ENCODE measurements at regions not wholly inside any gene's neighbourhood (a gene's known extent, or its start where the extent isn't known, plus 50 kb on each side); places are given as distances from the start of the nearest gene placed in this dataset.

DNA sequence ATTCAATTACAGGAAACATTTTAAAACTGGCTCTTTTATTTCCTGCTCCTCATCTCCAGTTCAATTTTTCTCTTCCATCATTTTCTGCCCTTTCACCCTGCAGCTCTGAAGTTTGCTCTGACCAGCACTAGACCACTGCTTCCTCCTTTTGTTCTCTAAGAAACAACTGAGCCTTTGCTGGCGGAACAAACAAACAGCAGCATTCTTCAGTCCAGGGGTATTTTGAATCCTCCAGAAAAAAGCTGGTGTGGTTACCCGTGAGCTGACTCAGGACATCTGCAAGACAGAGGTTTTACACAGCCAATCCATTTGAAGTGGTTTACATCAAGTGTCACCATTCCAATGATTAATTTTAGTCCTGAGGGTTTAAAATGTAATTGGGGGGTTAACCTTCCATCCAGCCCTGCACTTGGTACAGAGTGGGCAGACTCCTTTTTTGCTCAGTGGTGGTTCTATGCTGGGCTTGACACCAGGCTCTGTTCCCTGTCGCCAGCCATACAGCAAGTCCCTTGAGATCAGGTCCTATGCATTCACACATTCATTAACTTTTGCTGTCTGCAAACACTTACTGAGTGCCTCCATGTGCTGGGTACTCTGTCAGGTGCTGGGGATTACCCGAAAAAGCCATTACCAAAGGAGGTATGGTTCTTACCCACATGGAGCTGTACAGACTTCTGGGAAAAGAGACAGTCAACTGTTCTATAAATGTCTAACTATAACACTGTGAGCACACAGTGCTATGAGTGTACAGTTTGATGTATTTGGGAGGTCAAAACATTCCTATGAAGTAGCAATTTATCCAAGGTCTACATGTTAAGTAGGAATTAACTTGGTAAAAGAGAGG, 909.4 kb upstream of the GYPC start:
- no peak overlapping the region for H3K27ac ChIP-seq
- TF ChIP-seq EZH2phosphoT487 (IDR thresholded peaks at IDR 0.05; ENCODE audit: low read depth, severe bottlenecking, unreplicated experiment) (no peak), EZH2 (IDR thresholded peaks at IDR 0.05; ENCODE audit: borderline replicate concordance) (no peak)
- TF ChIP-seq, protein P1, sequence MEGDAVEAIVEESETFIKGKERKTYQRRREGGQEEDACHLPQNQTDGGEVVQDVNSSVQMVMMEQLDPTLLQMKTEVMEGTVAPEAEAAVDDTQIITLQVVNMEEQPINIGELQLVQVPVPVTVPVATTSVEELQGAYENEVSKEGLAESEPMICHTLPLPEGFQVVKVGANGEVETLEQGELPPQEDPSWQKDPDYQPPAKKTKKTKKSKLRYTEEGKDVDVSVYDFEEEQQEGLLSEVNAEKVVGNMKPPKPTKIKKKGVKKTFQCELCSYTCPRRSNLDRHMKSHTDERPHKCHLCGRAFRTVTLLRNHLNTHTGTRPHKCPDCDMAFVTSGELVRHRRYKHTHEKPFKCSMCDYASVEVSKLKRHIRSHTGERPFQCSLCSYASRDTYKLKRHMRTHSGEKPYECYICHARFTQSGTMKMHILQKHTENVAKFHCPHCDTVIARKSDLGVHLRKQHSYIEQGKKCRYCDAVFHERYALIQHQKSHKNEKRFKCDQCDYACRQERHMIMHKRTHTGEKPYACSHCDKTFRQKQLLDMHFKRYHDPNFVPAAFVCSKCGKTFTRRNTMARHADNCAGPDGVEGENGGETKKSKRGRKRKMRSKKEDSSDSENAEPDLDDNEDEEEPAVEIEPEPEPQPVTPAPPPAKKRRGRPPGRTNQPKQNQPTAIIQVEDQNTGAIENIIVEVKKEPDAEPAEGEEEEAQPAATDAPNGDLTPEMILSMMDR (IDR thresholded peaks at IDR 0.05; ENCODE audit: poor library complexity), result no peak
- no peaks in the 10 kb centered on the region for H3K9me2 ChIP-seq (replicated peaks; ENCODE audit: insufficient read depth)
- no peak overlapping the region for H2AFZ ChIP-seq
- no peaks in the 10 kb centered on the region for H3K36me3 ChIP-seq (replicated peaks; ENCODE audit: insufficient read depth, low read depth)
- no peak overlapping the region for H3K4me2 ChIP-seq
- no peaks in the 10 kb centered on the region for H3K4me1 ChIP-seq (ENCODE audit: insufficient read depth)
- H3K9me3 ChIP-seq (ENCODE audit: low read depth), result no peaks in the 10 kb centered on the region
- H4K20me1 ChIP-seq (ENCODE audit: insufficient read depth, poor library complexity, severe bottlenecking), result no peaks in the 10 kb centered on the region
- no peak for DNase-seq (ENCODE audit: low spot score)
- no peak overlapping the region for H3K4me3 ChIP-seq
- no peaks in the 10 kb centered on the region for H3K79me2 ChIP-seq
- H3K27me3 ChIP-seq, result no peaks in the 10 kb centered on the region
- 68% methylated on average over 4 of the region's 4 CpGs for WGBS (ENCODE audit: low lambda C conversion rate, missing lambda C conversion rate)

GRCh38 chr2:125747165-125747425, 908.9 kb upstream of the GYPC start:
- Histone ChIP-seq H3K4me3 (no peak overlapping the region), H3K27me3 (no peaks in the 10 kb centered on the region), H3K36me3 (replicated peaks; ENCODE audit: insufficient read depth, low read depth) (no peaks in the 10 kb centered on the region), H3K79me2 (no peaks in the 10 kb centered on the region), H3K9me2 (replicated peaks; ENCODE audit: insufficient read depth) (no peaks in the 10 kb centered on the region), H2AFZ (no peak overlapping the region), H4K20me1 (ENCODE audit: insufficient read depth, poor library complexity, severe bottlenecking) (no peaks in the 10 kb centered on the region), H3K4me2 (no peak overlapping the region), H3K27ac (no peak overlapping the region), H3K9me3 (ENCODE audit: low read depth) (no peaks in the 10 kb centered on the region), H3K4me1 (ENCODE audit: insufficient read depth) (no peaks in the 10 kb centered on the region)
- TF ChIP-seq EZH2phosphoT487 (IDR thresholded peaks at IDR 0.05; ENCODE audit: low read depth, severe bottlenecking, unreplicated experiment) (no peak), EZH2 (IDR thresholded peaks at IDR 0.05; ENCODE audit: borderline replicate concordance) (no peak)
- TF ChIP-seq, protein P1 (IDR thresholded peaks at IDR 0.05; ENCODE audit: poor library complexity), result no peak
- no peak for DNase-seq (ENCODE audit: low spot score)

DNA sequence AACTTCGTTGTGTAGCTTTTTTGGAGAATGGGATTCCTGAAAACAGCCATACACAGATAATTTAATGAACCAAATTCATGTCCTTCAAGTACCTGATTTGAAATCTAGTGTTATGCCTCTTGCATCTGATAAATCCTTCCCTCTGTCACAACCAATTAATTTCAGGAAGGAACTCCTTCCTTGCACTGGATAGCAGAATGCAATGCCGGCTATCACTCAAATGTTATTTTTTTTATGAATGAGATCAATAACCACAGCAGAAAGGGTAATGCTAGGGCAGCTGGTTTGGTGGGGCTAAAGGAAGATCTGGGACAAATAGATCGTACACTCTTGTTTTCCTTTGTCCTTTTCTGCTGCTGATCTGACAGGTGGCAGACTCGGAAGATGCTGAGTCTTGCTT, 899.5 kb upstream of the GYPC start:
- Histone ChIP-seq H3K79me2 (no peaks in the 10 kb centered on the region), H3K4me3 (no peak overlapping the region), H3K9me2 (replicated peaks; ENCODE audit: insufficient read depth) (no peaks in the 10 kb centered on the region), H2AFZ (no peak overlapping the region), H3K36me3 (replicated peaks; ENCODE audit: insufficient read depth, low read depth) (no peaks in the 10 kb centered on the region), H3K4me1 (ENCODE audit: insufficient read depth) (no peaks in the 10 kb centered on the region), H3K27ac (no peak overlapping the region), H3K27me3 (no peaks in the 10 kb centered on the region), H3K4me2 (no peak overlapping the region), H4K20me1 (ENCODE audit: insufficient read depth, poor library complexity, severe bottlenecking) (no peaks in the 10 kb centered on the region), H3K9me3 (ENCODE audit: low read depth) (no peaks in the 10 kb centered on the region)
- 90% methylated on average over 4 of the region's 4 CpGs for WGBS (ENCODE audit: low lambda C conversion rate, missing lambda C conversion rate)
- DNase-seq (ENCODE audit: low spot score), result no peak
- TF ChIP-seq EZH2phosphoT487 (IDR thresholded peaks at IDR 0.05; ENCODE audit: low read depth, severe bottlenecking, unreplicated experiment), result no peak
- no peak for TF ChIP-seq EZH2 (IDR thresholded peaks at IDR 0.05; ENCODE audit: borderline replicate concordance)
- TF ChIP-seq, protein P1 (IDR thresholded peaks at IDR 0.05; ENCODE audit: poor library complexity), result no peak
